DND-41 (cell line): ENCODE measurements at regions not wholly inside any gene's neighbourhood (a gene's known extent, or its start where the extent isn't known, plus 50 kb on each side); places are given as distances from the start of the nearest gene placed in this dataset.
"Not testable (repeated sequence)": the region's sequence is repeated elsewhere in the genome, so short reads cannot be mapped to it uniquely, and the experiment has no call there.

Source experiments
- EZH2 ChIP-seq: IDR thresholded peaks from 3 replicates; pipeline ENCODE4 v1.6.1; 2012; ENCODE audit warnings: borderline replicate concordance, low read depth, mild to moderate bottlenecking, moderate library complexity, low read length, inconsistent platforms; ENCODE audit not compliant: severe bottlenecking
- TF ChIP-seq, protein P1 (sequence below): IDR thresholded peaks from 2 replicates; pipeline ENCODE4 v1.5.1; 2012; ENCODE audit warnings: borderline replicate concordance, low read length, moderate library complexity, mild to moderate bottlenecking; ENCODE audit not compliant: poor library complexity, severe bottlenecking; ENCODE audit errors: extremely low read depth

DNA sequence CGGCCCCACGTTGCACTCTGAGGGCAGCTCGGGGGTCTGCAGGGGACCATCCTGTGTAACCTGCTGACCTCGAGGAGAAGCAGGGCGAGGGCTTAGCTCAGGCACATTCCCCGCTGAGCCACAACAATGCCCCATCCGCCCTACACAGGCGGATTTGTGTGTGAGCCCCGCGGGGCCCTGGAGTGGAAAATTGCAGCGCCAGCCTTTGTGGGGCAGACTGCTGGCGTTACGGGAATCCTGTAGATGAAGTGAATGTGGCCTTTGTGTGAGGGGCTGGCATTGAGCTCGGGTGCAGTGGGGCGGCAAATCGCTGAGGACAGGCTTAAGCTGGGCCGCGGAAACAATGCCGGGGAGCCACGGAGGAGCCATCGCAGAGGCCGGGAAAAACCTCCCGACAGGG is 3970.3 kb upstream of the TPTE start:
- TF ChIP-seq, protein P1, sequence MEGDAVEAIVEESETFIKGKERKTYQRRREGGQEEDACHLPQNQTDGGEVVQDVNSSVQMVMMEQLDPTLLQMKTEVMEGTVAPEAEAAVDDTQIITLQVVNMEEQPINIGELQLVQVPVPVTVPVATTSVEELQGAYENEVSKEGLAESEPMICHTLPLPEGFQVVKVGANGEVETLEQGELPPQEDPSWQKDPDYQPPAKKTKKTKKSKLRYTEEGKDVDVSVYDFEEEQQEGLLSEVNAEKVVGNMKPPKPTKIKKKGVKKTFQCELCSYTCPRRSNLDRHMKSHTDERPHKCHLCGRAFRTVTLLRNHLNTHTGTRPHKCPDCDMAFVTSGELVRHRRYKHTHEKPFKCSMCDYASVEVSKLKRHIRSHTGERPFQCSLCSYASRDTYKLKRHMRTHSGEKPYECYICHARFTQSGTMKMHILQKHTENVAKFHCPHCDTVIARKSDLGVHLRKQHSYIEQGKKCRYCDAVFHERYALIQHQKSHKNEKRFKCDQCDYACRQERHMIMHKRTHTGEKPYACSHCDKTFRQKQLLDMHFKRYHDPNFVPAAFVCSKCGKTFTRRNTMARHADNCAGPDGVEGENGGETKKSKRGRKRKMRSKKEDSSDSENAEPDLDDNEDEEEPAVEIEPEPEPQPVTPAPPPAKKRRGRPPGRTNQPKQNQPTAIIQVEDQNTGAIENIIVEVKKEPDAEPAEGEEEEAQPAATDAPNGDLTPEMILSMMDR: not testable (repeated sequence)
- TF ChIP-seq EZH2: not testable (repeated sequence)
